IPS DF 6.9 (cell line): ENCODE measurements at regions not wholly inside any gene's neighbourhood (a gene's known extent, or its start where the extent isn't known, plus 50 kb on each side); places are given as distances from the start of the nearest gene placed in this dataset.

ENCODE experiments used
- DNase-seq: peaks from one replicate; pipeline ENCODE4 v3.0.0-alpha.2; 2013; ENCODE audit warnings: low read depth, low spot score
- H3K27ac ChIP-seq: one replicate; pipeline ENCODE4 v1.5.1; 2013; ENCODE audit warnings: low read length, control low read depth
- H3K27me3 ChIP-seq: 2 replicates; pipeline ENCODE4 v1.6.1; 2013; ENCODE audit warnings: mild to moderate bottlenecking, low read length; ENCODE audit not compliant: control insufficient read depth, insufficient read depth
- H3K36me3 ChIP-seq: 2 replicates; pipeline ENCODE4 v1.6.1; 2013; ENCODE audit warnings: low read length; ENCODE audit not compliant: control insufficient read depth, insufficient read depth
- H3K4me1 ChIP-seq: 2 replicates; pipeline ENCODE4 v1.6.1; 2013; ENCODE audit warnings: low read length; ENCODE audit not compliant: control insufficient read depth, insufficient read depth
- H3K4me3 ChIP-seq: 2 replicates; pipeline ENCODE4 v1.5.1; 2013; ENCODE audit warnings: mild to moderate bottlenecking, low read length
- H3K9me3 ChIP-seq: 2 replicates; pipeline ENCODE4 v1.6.1; 2013; ENCODE audit warnings: low read length, inconsistent platforms; ENCODE audit not compliant: control insufficient read depth, insufficient read depth
- WGBS: extraction: QIAGEN DNeasy Blood & Tissue Kit; methylation state at CpG from one replicate; pipeline ENCODE4 v1.1.7; 2013; ENCODE audit warnings: mixed read lengths, missing lambda C conversion rate; ENCODE audit not compliant: insufficient read length, insufficient coverage; 5-methylcytosine and 5-hydroxymethylcytosine counted together

GRCh38 chr1:238789916-238790667 is 596.3 kb upstream of the CHRM3 start:
- H3K4me3 ChIP-seq, result no peak overlapping the region
- H3K27me3 ChIP-seq, result no peaks in the 10 kb centered on the region
- no peaks in the 10 kb centered on the region for H3K4me1 ChIP-seq
- no CpG with 5 or more reads among the region's 6 CpGs for WGBS
- DNase-seq, result peak; percentile 16
- H3K36me3 ChIP-seq, result no peaks in the 10 kb centered on the region
- H3K9me3 ChIP-seq, result no peaks in the 10 kb centered on the region
- no peak overlapping the region for H3K27ac ChIP-seq

- H3K27ac ChIP-seq, result no peak overlapping the region
- DNase-seq, result no peak
- 100% methylated on average over 2 of the region's 5 CpGs for WGBS
- H3K4me3 ChIP-seq, result no peak overlapping the region
- no peaks in the 10 kb centered on the region for H3K36me3 ChIP-seq
- no peaks in the 10 kb centered on the region for H3K9me3 ChIP-seq
- H3K27me3 ChIP-seq, result no peaks in the 10 kb centered on the region
- H3K4me1 ChIP-seq, result no peaks in the 10 kb centered on the region
Measured at GRCh38 chr1:238787471-238787870, 598.9 kb upstream of the CHRM3 start.

GRCh38 chr1:238783633-238784032 is 602.7 kb upstream of the CHRM3 start:
- no peaks in the 10 kb centered on the region for H3K27me3 ChIP-seq
- no peak for DNase-seq

GRCh38 chr1:238779716-238780115 is 606.7 kb upstream of the CHRM3 start:
- Histone ChIP-seq H3K27me3 (no peaks in the 10 kb centered on the region), H3K4me1 (no peaks in the 10 kb centered on the region), H3K4me3 (no peak overlapping the region), H3K27ac (no peak overlapping the region), H3K9me3 (no peaks in the 10 kb centered on the region), H3K36me3 (no peaks in the 10 kb centered on the region)
- WGBS, result no CpG with 5 or more reads among the region's 3 CpGs
- DNase-seq, result no peak

More at GRCh38 chr1:238783633-238784032, 602.7 kb upstream of the CHRM3 start:
- no peaks in the 10 kb centered on the region for H3K4me1 ChIP-seq
- no peak overlapping the region for H3K4me3 ChIP-seq
- no peak overlapping the region for H3K27ac ChIP-seq
- H3K9me3 ChIP-seq, result no peaks in the 10 kb centered on the region
- H3K36me3 ChIP-seq, result no peaks in the 10 kb centered on the region

GRCh38 chr1:238778113-238778512 is 608.3 kb upstream of the CHRM3 start:
- Histone ChIP-seq H3K36me3 (no peaks in the 10 kb centered on the region), H3K4me1 (no peaks in the 10 kb centered on the region), H3K9me3 (no peaks in the 10 kb centered on the region), H3K4me3 (no peak overlapping the region), H3K27me3 (no peaks in the 10 kb centered on the region), H3K27ac (no peak overlapping the region)
- no peak for DNase-seq
- no CpG with 5 or more reads among the region's 1 CpG for WGBS

GRCh38 chr1:238777551-238777950 is 608.8 kb upstream of the CHRM3 start:
- H3K4me1 ChIP-seq, result no peaks in the 10 kb centered on the region
- no peaks in the 10 kb centered on the region for H3K36me3 ChIP-seq
- no peak overlapping the region for H3K27ac ChIP-seq
- H3K9me3 ChIP-seq, result no peaks in the 10 kb centered on the region
- no peak overlapping the region for H3K4me3 ChIP-seq
- no peaks in the 10 kb centered on the region for H3K27me3 ChIP-seq
- no peak for DNase-seq

GRCh38 chr1:238776126-238776525 is 610.2 kb upstream of the CHRM3 start:
- H3K4me1 ChIP-seq, result no peaks in the 10 kb centered on the region
- no peak overlapping the region for H3K4me3 ChIP-seq
- H3K27me3 ChIP-seq, result no peaks in the 10 kb centered on the region
- H3K36me3 ChIP-seq, result no peaks in the 10 kb centered on the region
- WGBS, result no CpG with 5 or more reads among the region's 3 CpGs
- H3K27ac ChIP-seq, result no peak overlapping the region
- H3K9me3 ChIP-seq, result no peaks in the 10 kb centered on the region
- DNase-seq, result no peak

- no peak overlapping the region for H3K4me3 ChIP-seq
- H3K9me3 ChIP-seq, result no peaks in the 10 kb centered on the region
- no peaks in the 10 kb centered on the region for H3K27me3 ChIP-seq
- H3K4me1 ChIP-seq, result no peaks in the 10 kb centered on the region
- no peaks in the 10 kb centered on the region for H3K36me3 ChIP-seq
- whole genome bisulfite sequencing, result no CpG with 5 or more reads among the region's 2 CpGs
- DNase-seq, result no peak
- no peak overlapping the region for H3K27ac ChIP-seq
Measured at GRCh38 chr1:238772322-238772721, 614.0 kb upstream of the CHRM3 start.

- no peak for DNase-seq
- WGBS, result no CpG with 5 or more reads among the region's 2 CpGs
- Histone ChIP-seq H3K9me3 (no peaks in the 10 kb centered on the region; the same call in 1 of the 2 replicates), H3K36me3 (no peaks in the 10 kb centered on the region), H3K27ac (no peak overlapping the region), H3K27me3 (no peaks in the 10 kb centered on the region), H3K4me3 (no peak overlapping the region), H3K4me1 (no peaks in the 10 kb centered on the region)
Measured at GRCh38 chr1:238767321-238767720, 619.0 kb upstream of the CHRM3 start.

- H3K4me1 ChIP-seq, result no peaks in the 10 kb centered on the region
- H3K36me3 ChIP-seq, result no peaks in the 10 kb centered on the region
- WGBS, result no CpG with 5 or more reads among the region's 2 CpGs
- no peak for DNase-seq
- H3K9me3 ChIP-seq, result no peaks in the 10 kb centered on the region; the same call in 1 of the 2 replicates
- H3K4me3 ChIP-seq, result no peak overlapping the region
- H3K27ac ChIP-seq, result no peak overlapping the region
- H3K27me3 ChIP-seq, result no peaks in the 10 kb centered on the region
Measured at GRCh38 chr1:238764779-238765178, 621.6 kb upstream of the CHRM3 start.

- Histone ChIP-seq H3K4me1 (no peaks in the 10 kb centered on the region), H3K27ac (no peak overlapping the region), H3K4me3 (no peak overlapping the region), H3K27me3 (no peaks in the 10 kb centered on the region), H3K36me3 (no peaks in the 10 kb centered on the region), H3K9me3 (no peaks in the 10 kb centered on the region)
- DNase-seq, result no peak
- WGBS, result no CpG with 5 or more reads among the region's 3 CpGs
Measured at GRCh38 chr1:238753252-238753651, 633.1 kb upstream of the CHRM3 start.
